ENCODE measurements at regions not wholly inside any gene's neighbourhood (a gene's known extent, or its start where the extent isn't known, plus 50 kb on each side); places are given as distances from the start of the nearest gene placed in this dataset.

DNA sequence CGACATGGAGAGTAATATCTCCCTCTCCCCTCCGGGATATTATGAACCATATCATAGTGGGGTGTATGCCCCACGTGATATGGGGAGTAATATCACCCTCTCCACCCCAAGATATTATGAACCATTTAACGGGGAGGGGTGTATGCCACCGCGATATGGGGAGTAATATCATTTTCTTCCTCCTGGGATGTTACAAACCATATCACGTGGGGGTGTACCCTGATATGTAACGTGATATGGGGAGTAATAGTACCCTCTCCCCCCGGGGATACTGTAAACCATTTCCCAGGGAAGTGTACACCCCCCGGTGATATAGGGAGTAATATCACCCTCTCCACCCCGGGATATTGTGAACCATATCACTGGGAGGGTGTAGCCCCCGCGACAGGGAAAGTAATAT, 62.1 kb downstream of the ERICH4 start:
- Histone ChIP-seq H3K36me3 (no peaks in the 10 kb centered on the region), H3K9me3 (no peaks in the 10 kb centered on the region), H3K27me3 (replicated peaks in 1 of 7) (peaks cover 0 to 44% (median 0%) of the 10 kb centered on the region in 7 donors), H3K4me3 (no peak overlapping the region), H3K27ac (no peak overlapping the region), H3K4me1 (peaks cover 0 to 11% (median 4%) of the 10 kb centered on the region in 6 donors)
- no peak for DNase-seq
- TF ChIP-seq, protein P1, sequence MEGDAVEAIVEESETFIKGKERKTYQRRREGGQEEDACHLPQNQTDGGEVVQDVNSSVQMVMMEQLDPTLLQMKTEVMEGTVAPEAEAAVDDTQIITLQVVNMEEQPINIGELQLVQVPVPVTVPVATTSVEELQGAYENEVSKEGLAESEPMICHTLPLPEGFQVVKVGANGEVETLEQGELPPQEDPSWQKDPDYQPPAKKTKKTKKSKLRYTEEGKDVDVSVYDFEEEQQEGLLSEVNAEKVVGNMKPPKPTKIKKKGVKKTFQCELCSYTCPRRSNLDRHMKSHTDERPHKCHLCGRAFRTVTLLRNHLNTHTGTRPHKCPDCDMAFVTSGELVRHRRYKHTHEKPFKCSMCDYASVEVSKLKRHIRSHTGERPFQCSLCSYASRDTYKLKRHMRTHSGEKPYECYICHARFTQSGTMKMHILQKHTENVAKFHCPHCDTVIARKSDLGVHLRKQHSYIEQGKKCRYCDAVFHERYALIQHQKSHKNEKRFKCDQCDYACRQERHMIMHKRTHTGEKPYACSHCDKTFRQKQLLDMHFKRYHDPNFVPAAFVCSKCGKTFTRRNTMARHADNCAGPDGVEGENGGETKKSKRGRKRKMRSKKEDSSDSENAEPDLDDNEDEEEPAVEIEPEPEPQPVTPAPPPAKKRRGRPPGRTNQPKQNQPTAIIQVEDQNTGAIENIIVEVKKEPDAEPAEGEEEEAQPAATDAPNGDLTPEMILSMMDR (IDR thresholded peaks at IDR 0.05 in 8 of 11, conservative IDR thresholded peaks at IDR 0.05 in 3 of 11) = no peak
- no peak for TF ChIP-seq POLR2AphosphoS5 (IDR thresholded peaks at IDR 0.05)
- WGBS, 5 donors = 79 to 85% (median 84%) methylated on average over 13 of the region's 13 CpGs
- intact Hi-C loops (cut with DNase I; ENCODE audit: low total_unique reads) = no loop called here

DNA sequence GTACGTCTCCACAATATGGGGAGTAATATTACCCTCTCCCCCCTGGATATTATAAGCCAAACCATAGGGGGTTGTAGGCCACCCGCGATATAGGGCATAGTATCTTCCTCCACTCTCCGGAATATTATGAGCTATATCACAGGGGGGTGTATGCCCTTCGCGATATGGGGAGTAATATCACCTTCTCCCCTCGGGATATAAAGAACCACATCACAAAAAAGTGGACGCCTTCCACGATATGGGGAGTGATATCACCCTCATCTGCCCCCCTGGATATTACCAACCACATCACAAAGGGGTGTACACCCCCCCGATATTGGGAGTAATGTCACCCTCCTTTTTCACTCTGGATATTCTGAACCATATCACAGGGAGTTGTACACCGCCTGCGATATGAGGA, 65.5 kb upstream of the CEACAM21 start:
- no peaks in the 10 kb centered on the region for H3K4me1 ChIP-seq
- no peak for DNase-seq
- WGBS, 5 donors = 75 to 83% (median 77%) methylated on average over 12 of the region's 12 CpGs
- H3K4me3 ChIP-seq = no peak overlapping the region
- TF ChIP-seq POLR2A (IDR thresholded peaks at IDR 0.05) = no peak
- TF ChIP-seq POLR2AphosphoS5 (IDR thresholded peaks at IDR 0.05) = no peak
- TF ChIP-seq, protein P1 (IDR thresholded peaks at IDR 0.05 in 8 of 11, conservative IDR thresholded peaks at IDR 0.05 in 3 of 11) = no peak
- no peak overlapping the region for H3K27ac ChIP-seq
- no peaks in the 10 kb centered on the region for H3K9me3 ChIP-seq
- intact Hi-C loops (cut with DNase I; ENCODE audit: low total_unique reads) = no loop called here
- peaks cover 0 to 60% (median 0%) of the 10 kb centered on the region in 7 donors for H3K27me3 ChIP-seq (replicated peaks in 1 of 7)
- H3K36me3 ChIP-seq = no peaks in the 10 kb centered on the region

DNA sequence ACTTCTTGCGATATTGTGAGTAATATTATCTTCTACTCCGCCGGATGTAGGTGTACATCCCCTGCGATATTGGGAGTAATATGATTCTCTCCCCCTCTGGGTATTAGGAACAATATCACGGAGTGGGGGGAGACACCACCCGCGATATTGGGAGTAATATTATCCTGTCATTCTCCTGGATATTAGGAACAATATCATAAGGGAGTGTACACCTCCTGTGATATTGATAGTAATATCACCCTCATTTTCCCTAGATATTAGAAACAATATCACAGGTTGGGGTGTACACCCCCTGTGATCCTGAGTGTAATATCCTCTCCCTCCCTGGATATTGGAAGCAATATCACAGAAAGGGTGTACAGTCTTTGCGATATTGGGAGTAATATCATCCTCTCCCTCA, 64.3 kb upstream of the CEACAM21 start:
- H3K36me3 ChIP-seq = no peaks in the 10 kb centered on the region
- TF ChIP-seq POLR2A (IDR thresholded peaks at IDR 0.05) = no peak
- intact Hi-C loops (cut with DNase I; ENCODE audit: low total_unique reads) = no loop called here
- peaks cover 0 to 10% (median 7%) of the 10 kb centered on the region in 6 donors for H3K4me1 ChIP-seq
- DNase-seq = no peak
- H3K27ac ChIP-seq = no peak overlapping the region
- no peak overlapping the region for H3K4me3 ChIP-seq
- 74 to 84% (median 77%) methylated on average over 8 of the region's 8 CpGs for WGBS, 5 donors
- H3K27me3 ChIP-seq (replicated peaks in 1 of 7) = peaks cover 0 to 64% (median 0%) of the 10 kb centered on the region in 7 donors
- H3K9me3 ChIP-seq = no peaks in the 10 kb centered on the region

DNA sequence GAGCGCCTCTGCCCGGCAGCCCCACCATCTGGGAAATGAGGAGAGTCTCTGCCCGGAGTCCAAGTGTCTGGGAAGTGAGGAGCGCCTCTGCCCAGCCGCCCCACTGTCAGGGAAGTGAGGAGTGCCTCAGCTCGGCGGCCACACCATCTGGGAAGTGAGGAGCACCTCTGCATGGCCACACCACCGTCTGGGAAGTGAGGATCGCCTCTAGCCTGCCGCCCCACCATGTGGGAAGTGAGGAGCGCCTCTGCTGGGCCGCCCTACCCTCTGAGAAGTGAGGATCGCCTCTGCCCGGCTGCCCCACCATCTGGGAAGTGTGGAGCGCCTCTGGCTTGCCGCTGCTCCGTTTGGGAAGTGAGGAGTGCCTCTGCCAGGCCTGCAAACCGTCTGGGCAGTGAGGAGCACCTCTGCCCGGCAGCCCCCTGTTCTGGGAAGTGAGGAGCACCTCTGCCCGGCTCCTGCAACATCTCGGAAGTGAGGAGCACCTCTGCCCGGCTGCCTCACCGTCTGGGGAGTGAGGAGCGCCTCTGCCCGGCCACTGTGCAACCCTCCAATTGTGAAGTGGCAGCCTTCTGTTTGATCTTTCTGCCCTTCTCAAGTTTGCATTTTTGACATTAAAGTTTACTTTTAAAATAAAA, 60.8 kb upstream of the CEACAM21 start:
- no peak for DNase-seq
- WGBS, 5 donors = 75 to 83% (median 77%) methylated on average over 17 to 25 of the region's 25 CpGs

More for the DNA sequence above, 60.8 kb upstream of the CEACAM21 start:
- Histone ChIP-seq H3K9me3 (no peaks in the 10 kb centered on the region), H3K27ac (no peak overlapping the region), H3K4me3 (no peak overlapping the region), H3K27me3 (replicated peaks in 1 of 7) (peaks cover 0 to 58% (median 0%) of the 10 kb centered on the region in 7 donors), H3K36me3 (no peaks in the 10 kb centered on the region), H3K4me1 (peaks cover 4 to 20% (median 15%) of the 10 kb centered on the region in 6 donors)
- no peak for TF ChIP-seq POLR2A (IDR thresholded peaks at IDR 0.05)
- TF ChIP-seq POLR2AphosphoS5 (IDR thresholded peaks at IDR 0.05) = no peak
- TF ChIP-seq, protein P1 (IDR thresholded peaks at IDR 0.05 in 8 of 11, conservative IDR thresholded peaks at IDR 0.05 in 3 of 11) = no peak
- intact Hi-C loops (cut with DNase I; ENCODE audit: low total_unique reads) = loop anchor here (5.0 kb wide), 1 partner anchor 43 kb away; no protein-coding TSS in a partner anchor

All from spleen (tissue), 11 donors.